ENCODE measurements at regions not wholly inside any gene's neighbourhood (a gene's known extent, or its start where the extent isn't known, plus 50 kb on each side); places are given as distances from the start of the nearest gene placed in this dataset.

DNA sequence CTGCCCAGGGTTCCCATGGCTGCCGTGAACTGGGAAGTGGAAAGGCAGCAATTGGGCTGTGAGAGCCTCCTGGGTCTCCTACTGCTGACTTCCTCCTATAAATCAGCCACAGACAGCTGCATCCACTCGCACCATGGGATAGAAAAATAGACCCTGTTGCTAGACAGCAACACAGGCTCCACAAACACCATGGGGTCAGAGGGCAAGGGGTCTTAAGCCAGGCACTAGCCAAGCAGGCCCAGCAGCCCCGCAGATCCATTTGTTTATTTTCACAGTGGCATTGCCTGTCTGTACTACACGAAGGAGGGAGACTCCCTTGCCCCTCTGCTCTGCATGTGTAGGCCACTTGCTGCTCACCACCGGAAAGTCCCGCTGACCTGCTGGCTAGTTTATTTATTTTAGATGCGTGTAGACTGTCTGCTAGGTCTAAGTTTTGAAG lies 139.8 kb downstream of the DACT1 start:
- Mint-ChIP-seq H3K9me3 (ENCODE audit: low read depth) (no peaks in the 10 kb centered on the region), H3K27me3 (peaks cover 3% of the 10 kb centered on the region), H3K27ac (no peak overlapping the region), H3K4me3 (no peak overlapping the region), H3K4me1 (ENCODE audit: low read depth) (no peaks in the 10 kb centered on the region), H3K36me3 (no peaks in the 10 kb centered on the region)

DNA sequence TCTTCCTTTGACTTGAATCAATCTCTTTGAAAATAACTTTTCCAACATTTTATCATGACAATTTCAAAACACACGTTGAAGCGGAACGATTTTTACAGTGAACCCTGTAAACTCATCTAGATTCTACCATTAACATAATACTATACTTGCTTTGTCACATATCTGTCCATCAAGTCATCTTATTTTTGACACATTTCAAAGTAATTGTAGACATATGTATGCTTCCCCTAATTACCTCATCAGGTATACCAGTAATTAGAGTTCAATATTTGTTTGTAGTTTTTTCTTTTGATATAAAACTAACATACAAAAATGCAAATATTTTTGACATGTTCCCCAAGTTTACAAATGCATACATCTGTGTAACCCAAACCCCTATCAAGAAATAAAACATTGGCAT lies 140.4 kb downstream of the DACT1 start:
- Mint-ChIP-seq H3K36me3 (no peaks in the 10 kb centered on the region), H3K9me3 (ENCODE audit: low read depth) (no peaks in the 10 kb centered on the region)

DNA sequence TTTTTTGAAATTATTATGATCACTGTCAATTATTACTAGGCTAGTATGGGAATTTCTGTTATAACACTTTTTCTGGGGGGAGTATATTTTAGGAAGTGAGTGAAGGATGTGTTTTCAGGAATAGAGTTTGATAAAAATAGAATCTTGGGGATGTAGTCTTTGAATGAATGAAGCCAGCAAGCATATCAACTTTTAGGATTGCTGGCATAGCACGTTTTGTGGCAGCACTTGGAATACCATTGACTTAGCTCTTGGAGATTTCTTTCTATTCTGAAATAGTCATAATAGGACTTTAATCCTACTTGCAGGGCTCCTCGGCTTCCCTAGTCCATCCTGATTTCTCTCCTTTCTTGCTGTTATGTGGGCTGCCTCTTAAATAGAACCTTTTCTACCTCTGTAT lies 141.6 kb downstream of the DACT1 start:
- Mint-ChIP-seq H3K4me1 (ENCODE audit: low read depth) (no peaks in the 10 kb centered on the region), H3K36me3 (no peaks in the 10 kb centered on the region), H3K27me3 (peaks cover 3% of the 10 kb centered on the region), H3K27ac (no peak overlapping the region), H3K9me3 (ENCODE audit: low read depth) (no peaks in the 10 kb centered on the region), H3K4me3 (no peak overlapping the region)

More for the DNA sequence above, 140.4 kb downstream of the DACT1 start:
- H3K27ac Mint-ChIP-seq = no peak overlapping the region
- no peaks in the 10 kb centered on the region for H3K4me1 Mint-ChIP-seq (ENCODE audit: low read depth)
- no peak overlapping the region for H3K4me3 Mint-ChIP-seq
- peaks cover 3% of the 10 kb centered on the region for H3K27me3 Mint-ChIP-seq

DNA sequence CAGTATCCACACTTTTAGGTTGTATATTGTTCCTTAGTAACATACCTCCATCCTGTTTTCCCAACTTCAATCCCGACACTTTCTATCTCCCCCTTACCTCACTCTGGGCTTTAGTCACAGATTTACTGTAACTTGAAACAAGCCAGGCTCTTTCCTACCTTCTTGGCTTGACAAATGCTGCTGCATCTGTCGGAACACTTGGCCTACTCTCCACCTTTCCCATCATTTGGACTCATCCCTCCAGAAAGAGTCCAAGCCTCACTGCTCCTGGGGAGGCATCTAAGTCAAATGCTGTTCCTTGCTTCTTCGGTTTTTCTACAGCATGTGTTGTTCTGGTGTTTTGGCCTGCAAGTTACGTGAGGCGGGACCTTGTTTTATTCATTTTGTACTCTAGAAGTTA lies 142.4 kb downstream of the DACT1 start:
- no peaks in the 10 kb centered on the region for H3K9me3 Mint-ChIP-seq (ENCODE audit: low read depth)

DNA sequence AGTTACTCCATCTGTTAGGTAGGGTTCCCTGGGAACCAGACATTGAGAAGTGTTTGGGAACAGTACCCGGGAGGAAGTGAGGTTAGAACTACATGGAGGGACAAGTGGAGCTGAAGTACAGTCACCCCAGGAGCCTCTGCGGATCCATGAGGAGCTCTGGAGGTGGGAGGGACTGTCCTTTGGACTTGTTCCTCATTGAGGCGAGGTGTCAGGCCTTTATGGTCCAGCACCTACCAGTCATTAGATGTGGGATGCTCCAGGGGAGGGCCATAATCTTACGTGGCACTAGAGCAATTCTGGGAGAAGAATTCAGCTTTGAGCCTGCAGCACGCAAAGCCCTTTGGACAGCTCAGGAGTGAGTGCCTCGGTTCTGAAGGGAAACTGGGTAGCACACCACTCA lies 142.8 kb downstream of the DACT1 start:
- no peaks in the 10 kb centered on the region for H3K4me1 Mint-ChIP-seq (ENCODE audit: low read depth)
- H3K9me3 Mint-ChIP-seq (ENCODE audit: low read depth) = no peaks in the 10 kb centered on the region
- no peak overlapping the region for H3K27ac Mint-ChIP-seq
- no peaks in the 10 kb centered on the region for H3K36me3 Mint-ChIP-seq
- H3K27me3 Mint-ChIP-seq = no peaks in the 10 kb centered on the region
- no peak overlapping the region for H3K4me3 Mint-ChIP-seq

More for the DNA sequence above, 142.4 kb downstream of the DACT1 start:
- H3K4me1 Mint-ChIP-seq (ENCODE audit: low read depth) = no peaks in the 10 kb centered on the region
- H3K27ac Mint-ChIP-seq = no peak overlapping the region
- no peaks in the 10 kb centered on the region for H3K36me3 Mint-ChIP-seq
- H3K27me3 Mint-ChIP-seq = no peaks in the 10 kb centered on the region
- no peak overlapping the region for H3K4me3 Mint-ChIP-seq

DNA sequence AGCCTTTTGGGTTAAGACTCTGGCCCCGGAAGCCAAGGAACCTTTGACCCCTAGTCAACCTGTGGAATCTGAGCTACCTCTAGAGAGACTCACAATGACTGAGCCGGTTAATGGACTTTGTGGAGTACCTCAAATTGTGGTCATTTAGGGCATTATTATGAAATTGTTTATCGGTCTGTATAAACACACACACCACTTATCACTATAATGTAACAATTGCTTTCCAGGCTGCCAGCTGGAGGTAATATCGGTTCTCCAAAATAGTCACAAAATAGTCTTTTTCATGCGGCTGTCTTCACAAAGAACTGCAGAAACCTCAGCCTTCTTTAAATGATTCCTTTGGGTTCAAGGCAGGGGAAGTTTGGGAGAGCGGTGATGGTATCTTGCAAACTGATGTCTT lies 144.2 kb downstream of the DACT1 start:
- H3K4me3 Mint-ChIP-seq = no peak overlapping the region
- no peaks in the 10 kb centered on the region for H3K9me3 Mint-ChIP-seq (ENCODE audit: low read depth)
- no peaks in the 10 kb centered on the region for H3K4me1 Mint-ChIP-seq (ENCODE audit: low read depth)
- H3K27ac Mint-ChIP-seq = no peak overlapping the region
- H3K36me3 Mint-ChIP-seq = no peaks in the 10 kb centered on the region
- H3K27me3 Mint-ChIP-seq = no peaks in the 10 kb centered on the region

DNA sequence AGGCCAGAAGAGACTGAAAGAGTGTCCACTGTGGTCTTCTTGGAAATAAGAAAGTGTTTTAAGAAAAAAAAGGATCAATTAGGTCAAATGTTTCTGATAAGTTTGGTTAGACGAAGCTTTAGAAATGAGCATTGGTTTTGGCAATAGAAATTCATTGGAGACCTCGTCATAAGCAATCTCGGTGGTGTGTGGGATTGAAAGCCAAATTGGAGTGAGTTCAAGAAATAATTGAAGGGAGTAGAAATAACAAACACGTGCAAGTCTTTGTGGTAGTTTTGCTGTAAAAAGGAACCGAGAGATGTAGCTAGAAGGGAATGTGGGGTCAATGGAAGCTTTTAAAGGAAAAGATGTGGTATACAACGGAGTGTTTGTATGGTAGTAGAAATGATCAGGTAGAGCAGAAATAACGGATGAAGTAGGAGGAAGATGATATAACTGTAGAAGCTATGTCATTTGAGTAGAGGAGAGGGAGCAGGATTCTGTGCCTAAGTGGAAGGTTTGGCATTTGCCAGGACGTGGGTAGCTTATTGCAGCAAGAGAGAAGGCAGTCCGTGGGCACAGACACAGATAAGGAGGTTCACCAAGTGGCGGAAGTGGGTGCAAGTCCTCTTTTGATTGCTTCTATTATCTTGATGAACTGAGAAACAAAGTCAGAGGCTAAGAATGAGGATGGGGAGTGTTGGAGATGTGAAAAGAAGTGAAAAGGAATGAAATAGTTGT lies 146.2 kb downstream of the DACT1 start:
- no peaks in the 10 kb centered on the region for H3K4me1 Mint-ChIP-seq (ENCODE audit: low read depth)
- H3K36me3 Mint-ChIP-seq = no peaks in the 10 kb centered on the region
- no peak overlapping the region for H3K27ac Mint-ChIP-seq

DNA sequence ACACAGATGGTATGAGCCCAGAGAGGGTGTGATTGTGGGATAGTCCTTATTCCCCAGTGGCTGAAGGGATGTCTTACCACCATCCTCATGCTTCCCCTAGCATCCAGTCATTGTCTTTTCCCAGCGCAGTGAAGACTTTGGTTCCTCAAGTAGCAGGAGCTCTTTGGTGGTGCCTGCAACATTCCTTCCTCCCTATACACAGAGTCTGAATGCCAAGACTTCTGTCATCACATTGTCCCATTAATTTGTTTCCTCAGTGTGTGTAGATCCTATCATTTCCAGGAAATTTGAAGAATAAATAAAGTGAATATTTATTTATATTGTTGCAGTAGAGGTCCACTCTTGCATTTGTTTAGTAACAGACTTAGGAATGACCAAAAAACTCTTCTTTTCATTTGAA lies 147.2 kb downstream of the DACT1 start:
- peaks cover 2% of the 10 kb centered on the region for H3K27me3 Mint-ChIP-seq
- no peaks in the 10 kb centered on the region for H3K4me1 Mint-ChIP-seq (ENCODE audit: low read depth)
- H3K36me3 Mint-ChIP-seq = no peaks in the 10 kb centered on the region
- no peak overlapping the region for H3K4me3 Mint-ChIP-seq
- H3K27ac Mint-ChIP-seq = no peak overlapping the region
- no peaks in the 10 kb centered on the region for H3K9me3 Mint-ChIP-seq (ENCODE audit: low read depth)

More for the DNA sequence above, 146.2 kb downstream of the DACT1 start:
- Mint-ChIP-seq H3K27me3 (peaks cover 2% of the 10 kb centered on the region), H3K9me3 (ENCODE audit: low read depth) (no peaks in the 10 kb centered on the region), H3K4me3 (no peak overlapping the region)

DNA sequence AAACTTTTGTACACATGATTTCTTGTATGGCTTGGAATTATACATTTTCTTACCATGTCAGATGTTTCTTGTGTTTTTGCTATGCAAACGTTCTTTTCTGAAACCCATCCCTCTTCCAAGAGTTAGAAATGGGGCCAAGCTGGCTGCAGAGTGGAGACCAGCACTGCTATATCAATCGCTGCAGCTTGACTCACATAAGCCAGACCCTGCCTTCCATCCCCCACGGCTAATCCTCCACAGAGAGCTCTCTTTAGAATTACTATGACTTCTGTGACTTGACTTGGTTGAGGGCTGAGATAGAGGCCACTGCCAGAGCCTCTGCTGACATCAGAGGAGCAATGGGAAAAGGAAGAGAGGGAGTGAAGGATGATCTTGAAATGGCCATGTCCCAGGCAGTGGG lies 147.9 kb downstream of the DACT1 start:
- H3K36me3 Mint-ChIP-seq = no peaks in the 10 kb centered on the region
- H3K27me3 Mint-ChIP-seq = peaks cover 2% of the 10 kb centered on the region
- H3K4me3 Mint-ChIP-seq = no peak overlapping the region
- no peak overlapping the region for H3K27ac Mint-ChIP-seq
- H3K9me3 Mint-ChIP-seq (ENCODE audit: low read depth) = no peaks in the 10 kb centered on the region
- H3K4me1 Mint-ChIP-seq (ENCODE audit: low read depth) = no peaks in the 10 kb centered on the region

DNA sequence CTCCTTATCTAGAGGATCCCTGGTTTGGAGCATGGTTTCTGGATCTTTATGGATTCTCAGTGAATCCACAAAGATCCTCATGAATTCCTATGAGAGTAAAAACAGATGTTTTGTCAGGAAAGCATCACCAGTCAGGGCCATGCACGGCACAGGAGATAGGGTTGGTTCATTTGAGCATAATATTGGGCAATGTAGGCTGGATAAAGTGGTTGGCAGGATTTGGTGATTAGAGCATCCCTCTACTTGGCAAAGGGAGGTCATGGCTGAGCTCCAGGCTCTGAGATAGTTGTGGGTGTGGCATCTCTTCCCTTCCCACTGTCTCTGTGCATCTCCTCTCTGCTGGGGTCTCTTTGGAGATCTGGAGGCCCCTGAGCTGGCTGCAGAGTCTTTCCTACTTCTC lies 149.8 kb downstream of the DACT1 start:
- Mint-ChIP-seq H3K27me3 (peaks cover 4% of the 10 kb centered on the region), H3K36me3 (no peaks in the 10 kb centered on the region), H3K27ac (no peak overlapping the region), H3K4me1 (ENCODE audit: low read depth) (no peaks in the 10 kb centered on the region), H3K9me3 (ENCODE audit: low read depth) (no peaks in the 10 kb centered on the region), H3K4me3 (no peak overlapping the region)

DNA sequence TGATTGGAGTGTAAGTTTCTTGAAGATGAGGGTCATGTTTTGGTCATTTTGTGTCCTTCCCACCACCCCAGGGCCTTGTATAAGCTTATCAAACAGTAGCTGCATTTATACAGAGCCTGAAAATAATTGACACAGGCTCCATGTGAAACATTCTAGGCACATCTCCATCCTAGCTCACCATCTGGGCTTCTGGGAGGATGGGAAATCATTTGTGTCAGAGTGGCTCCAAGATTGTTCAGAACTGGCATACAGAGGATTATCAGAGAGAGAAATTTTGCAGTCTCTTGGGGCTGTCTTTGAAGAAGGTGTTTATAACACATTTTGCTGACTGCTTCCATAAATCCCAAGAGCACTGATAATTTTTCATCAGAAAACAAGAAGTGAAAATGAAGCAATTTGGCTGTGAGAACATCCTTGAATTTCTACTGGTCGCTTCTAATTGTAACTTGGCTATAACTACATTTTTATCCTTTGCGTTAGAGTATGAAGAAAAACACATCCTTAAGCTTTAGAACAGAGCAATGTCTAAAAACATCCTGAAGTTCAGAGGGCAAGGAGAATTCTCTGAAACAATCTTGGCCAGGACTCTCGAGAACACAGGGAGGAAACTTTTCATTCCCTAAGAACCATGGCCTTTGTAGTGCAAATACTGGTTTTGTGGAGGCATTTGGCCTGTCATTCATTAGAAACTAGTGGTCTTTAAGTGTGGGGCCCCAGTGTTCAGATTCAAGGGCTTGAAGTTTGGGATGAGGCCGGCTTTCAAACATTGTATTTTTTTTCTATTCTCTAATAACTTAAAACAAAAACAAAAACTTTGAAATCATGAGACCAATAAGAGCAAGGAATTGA lies 151.1 kb downstream of the DACT1 start:
- Mint-ChIP-seq H3K27me3 (peaks cover 8% of the 10 kb centered on the region), H3K27ac (no peak overlapping the region), H3K36me3 (no peaks in the 10 kb centered on the region), H3K4me1 (ENCODE audit: low read depth) (no peaks in the 10 kb centered on the region), H3K9me3 (ENCODE audit: low read depth) (no peaks in the 10 kb centered on the region), H3K4me3 (no peak overlapping the region)

DNA sequence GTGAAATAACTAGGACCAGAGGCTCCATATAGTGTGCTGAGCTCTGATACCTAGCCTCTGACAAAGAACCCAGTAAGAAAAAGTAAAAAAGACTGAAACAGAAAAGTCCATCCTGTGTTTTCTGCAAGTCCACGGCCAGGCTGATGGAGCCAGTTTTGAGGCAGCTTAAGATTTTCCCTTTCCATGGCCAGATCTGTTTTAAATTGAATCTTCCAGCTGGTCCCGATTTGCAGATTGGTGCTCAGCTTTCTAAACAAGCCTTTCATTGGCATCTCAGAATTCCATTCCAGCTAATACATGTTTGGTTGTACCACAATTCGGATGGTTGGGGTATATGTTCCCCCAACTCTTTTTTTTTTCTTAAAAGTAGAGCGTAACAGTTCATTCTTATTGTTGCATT lies 152.0 kb downstream of the DACT1 start:
- no peak overlapping the region for H3K4me3 Mint-ChIP-seq
- H3K9me3 Mint-ChIP-seq (ENCODE audit: low read depth) = no peaks in the 10 kb centered on the region
- no peaks in the 10 kb centered on the region for H3K36me3 Mint-ChIP-seq
- no peaks in the 10 kb centered on the region for H3K4me1 Mint-ChIP-seq (ENCODE audit: low read depth)
- H3K27me3 Mint-ChIP-seq = peaks cover 8% of the 10 kb centered on the region
- H3K27ac Mint-ChIP-seq = no peak overlapping the region

DNA sequence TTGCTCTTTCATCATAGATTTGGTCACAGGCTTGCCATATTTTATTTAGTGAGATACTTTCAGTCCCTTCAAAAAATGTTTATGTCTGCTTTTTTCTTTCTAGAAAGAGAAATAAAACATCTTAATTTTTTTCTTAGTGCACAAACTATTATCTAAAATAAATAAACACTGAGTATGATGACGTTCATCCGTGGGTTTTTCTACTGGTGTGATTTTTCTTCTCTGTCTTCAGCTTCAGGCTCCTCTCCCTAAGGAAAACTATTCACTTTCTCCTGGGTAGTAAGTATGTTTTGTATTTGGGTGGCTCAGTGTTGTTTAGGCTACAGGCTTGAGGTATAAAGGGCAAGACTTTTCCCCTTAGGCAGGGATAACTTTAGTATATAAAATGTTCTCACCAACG lies 154.7 kb downstream of the DACT1 start:
- Mint-ChIP-seq H3K4me3 (no peak overlapping the region), H3K27ac (no peak overlapping the region), H3K9me3 (ENCODE audit: low read depth) (no peaks in the 10 kb centered on the region), H3K4me1 (ENCODE audit: low read depth) (no peaks in the 10 kb centered on the region), H3K36me3 (no peaks in the 10 kb centered on the region), H3K27me3 (peaks cover 6% of the 10 kb centered on the region)

DNA sequence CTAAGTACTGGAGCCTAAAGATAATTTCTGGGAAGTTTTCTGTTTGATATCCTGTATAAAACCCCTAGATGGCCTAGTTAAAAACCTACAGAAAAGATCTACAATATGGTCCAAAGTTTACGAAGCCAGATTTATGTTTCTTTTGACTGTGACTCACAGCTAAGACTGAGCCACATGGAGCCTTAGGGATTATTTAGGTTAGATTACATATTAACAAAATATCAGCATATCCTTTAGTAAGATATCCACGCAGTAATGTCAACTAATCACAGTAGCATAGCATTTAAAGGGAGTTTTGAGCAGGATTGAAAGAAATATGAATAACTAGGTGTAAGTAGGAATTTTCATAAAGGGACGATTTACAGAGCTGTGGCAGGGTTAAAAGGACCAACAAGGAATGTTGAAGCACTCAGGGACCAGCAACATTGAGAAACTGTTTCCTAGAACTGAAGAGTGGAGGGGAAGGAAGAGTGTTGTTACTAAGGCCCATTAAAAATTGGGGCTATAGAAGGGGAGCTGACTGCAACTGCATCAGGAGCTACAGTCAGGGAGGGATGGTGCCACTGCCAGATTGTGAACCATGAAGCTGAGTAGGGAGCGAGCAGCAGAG lies 155.5 kb downstream of the DACT1 start:
- no peak overlapping the region for H3K4me3 Mint-ChIP-seq
- H3K27ac Mint-ChIP-seq = no peak overlapping the region
- H3K36me3 Mint-ChIP-seq = no peaks in the 10 kb centered on the region
- H3K9me3 Mint-ChIP-seq (ENCODE audit: low read depth) = no peaks in the 10 kb centered on the region
- H3K27me3 Mint-ChIP-seq = peaks cover 6% of the 10 kb centered on the region
- H3K4me1 Mint-ChIP-seq (ENCODE audit: low read depth) = no peaks in the 10 kb centered on the region

DNA sequence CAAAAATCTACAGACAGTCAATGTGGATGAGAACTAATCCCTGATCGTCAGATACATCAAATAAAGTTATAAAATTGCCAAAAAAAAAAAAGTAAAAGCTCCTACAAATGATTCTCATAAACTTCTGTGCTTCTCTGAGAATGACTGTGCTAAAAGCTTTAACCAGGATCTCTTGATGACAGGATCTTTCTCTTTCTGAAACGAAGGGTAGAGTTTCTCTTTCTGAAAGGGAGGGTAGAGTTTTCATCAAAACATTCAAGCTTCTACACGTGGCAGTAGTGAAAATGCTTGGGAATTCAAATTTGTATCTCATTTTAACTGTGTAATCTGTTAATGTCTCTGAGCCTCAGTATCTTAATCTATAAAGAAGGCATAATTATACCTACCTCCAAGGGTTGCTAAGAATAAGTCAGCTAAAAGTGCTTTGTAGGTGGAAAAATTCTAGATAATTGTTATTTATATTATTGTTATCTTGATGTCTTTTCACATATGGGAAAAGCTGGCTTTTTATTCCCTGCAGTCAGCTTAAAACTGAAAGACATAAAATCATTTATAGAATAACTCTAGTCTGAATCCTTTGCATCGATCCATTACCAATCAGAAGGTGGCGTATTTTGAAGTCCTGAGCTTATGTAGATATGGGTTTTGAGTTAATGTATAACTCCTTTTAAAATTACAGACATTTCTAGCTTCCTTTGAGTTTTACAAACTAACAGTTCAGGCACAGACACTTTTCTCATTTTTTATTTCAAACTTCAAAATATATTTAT lies 157.4 kb downstream of the DACT1 start:
- Mint-ChIP-seq H3K27me3 (peaks cover 6% of the 10 kb centered on the region), H3K36me3 (no peaks in the 10 kb centered on the region), H3K4me3 (no peak overlapping the region), H3K9me3 (ENCODE audit: low read depth) (no peaks in the 10 kb centered on the region), H3K4me1 (ENCODE audit: low read depth) (no peaks in the 10 kb centered on the region), H3K27ac (no peak overlapping the region)
